KMS-11 (cell line): ENCODE measurements at regions not wholly inside any gene's neighbourhood (a gene's known extent, or its start where the extent isn't known, plus 50 kb on each side); places are given as distances from the start of the nearest gene placed in this dataset.

Experiments
- H2AFZ ChIP-seq: fragments of 200-600 bp; sonication (generic); 2 replicates; pipeline ENCODE4 v1.6.1; 2016; ENCODE audit warnings: antibody characterized with exemption, mixed run types, low read depth
- H3K27ac ChIP-seq: fragments of 200-600 bp; sonication (generic); 2 replicates; pipeline ENCODE4 v1.6.1; 2016; ENCODE audit warnings: mild to moderate bottlenecking, mixed run types
- H3K27me3 ChIP-seq: fragments of 200-600 bp; sonication (generic); 2 replicates; pipeline ENCODE4 v1.6.1; 2017; ENCODE audit warnings: mild to moderate bottlenecking, low read depth, mixed run types, moderate library complexity; ENCODE audit not compliant: insufficient read depth
- H3K36me3 ChIP-seq: fragments of 200-600 bp; sonication (generic); 2 replicates; pipeline ENCODE4 v1.6.1; 2017; ENCODE audit warnings: mild to moderate bottlenecking, mixed run types; ENCODE audit not compliant: insufficient read depth
- H3K4me1 ChIP-seq: fragments of 200-600 bp; sonication (generic); 2 replicates; pipeline ENCODE4 v1.6.1; 2016; ENCODE audit warnings: mild to moderate bottlenecking, low read depth, mixed run types; ENCODE audit not compliant: poor library complexity, severe bottlenecking
- H3K4me2 ChIP-seq: fragments of 200-600 bp; sonication (generic); 2 replicates; pipeline ENCODE4 v1.7.0; 2016; ENCODE audit warnings: mild to moderate bottlenecking, mixed run types
- H3K4me3 ChIP-seq: fragments of 200-600 bp; sonication (generic); IDR thresholded peaks from 2 replicates; pipeline ENCODE4 v1.6.1; 2017; ENCODE audit warnings: low read depth, low read length, mixed read lengths; ENCODE audit not compliant: insufficient read depth
- H3K79me2 ChIP-seq: fragments of 200-600 bp; sonication (generic); 2 replicates; pipeline ENCODE4 v1.6.1; 2016; ENCODE audit warnings: low read depth, mixed run types; ENCODE audit not compliant: insufficient read depth
- H3K9ac ChIP-seq: fragments of 200-600 bp; sonication (generic); 2 replicates; pipeline ENCODE4 v1.6.1; 2016; ENCODE audit warnings: mild to moderate bottlenecking, mixed run types
- H4K20me1 ChIP-seq: fragments of 200-600 bp; sonication (generic); 2 replicates; pipeline ENCODE4 v1.6.1; 2016; ENCODE audit warnings: mild to moderate bottlenecking, mixed run types; ENCODE audit not compliant: insufficient read depth
- CTCF ChIP-seq: fragments of 200-600 bp; sonication (generic); conservative IDR thresholded peaks from 2 replicates; pipeline ENCODE4 v1.6.1; 2017; ENCODE audit warnings: low read depth, mild to moderate bottlenecking, antibody characterized with exemption, low read length, moderate library complexity, mixed read lengths

GRCh38 chr7:36039671-36040070, 113.4 kb upstream of the EEPD1 start:
- H3K9ac ChIP-seq = no peak overlapping the region
- H4K20me1 ChIP-seq = no peaks in the 10 kb centered on the region
- H3K27ac ChIP-seq = no peak overlapping the region
- H3K4me2 ChIP-seq = no peak overlapping the region
- no peak for TF ChIP-seq CTCF
- H3K27me3 ChIP-seq = no peaks in the 10 kb centered on the region
- no peaks in the 10 kb centered on the region for H3K79me2 ChIP-seq
- no peak overlapping the region for H3K4me3 ChIP-seq
- no peaks in the 10 kb centered on the region for H3K36me3 ChIP-seq
- no peak overlapping the region for H2AFZ ChIP-seq
- no peaks in the 10 kb centered on the region for H3K4me1 ChIP-seq

- Histone ChIP-seq H3K27ac (no peak overlapping the region), H3K36me3 (no peaks in the 10 kb centered on the region), H3K4me3 (no peak overlapping the region), H3K79me2 (no peaks in the 10 kb centered on the region), H2AFZ (no peak overlapping the region), H3K4me2 (no peak overlapping the region), H3K9ac (no peak overlapping the region), H3K4me1 (no peaks in the 10 kb centered on the region), H3K27me3 (no peaks in the 10 kb centered on the region), H4K20me1 (no peaks in the 10 kb centered on the region)
- no peak for TF ChIP-seq CTCF
Measured at GRCh38 chr7:36040679-36041078, 112.4 kb upstream of the EEPD1 start.

GRCh38 chr7:36044101-36044892, 108.8 kb upstream of the EEPD1 start:
- no peak overlapping the region for H3K9ac ChIP-seq

DNA sequence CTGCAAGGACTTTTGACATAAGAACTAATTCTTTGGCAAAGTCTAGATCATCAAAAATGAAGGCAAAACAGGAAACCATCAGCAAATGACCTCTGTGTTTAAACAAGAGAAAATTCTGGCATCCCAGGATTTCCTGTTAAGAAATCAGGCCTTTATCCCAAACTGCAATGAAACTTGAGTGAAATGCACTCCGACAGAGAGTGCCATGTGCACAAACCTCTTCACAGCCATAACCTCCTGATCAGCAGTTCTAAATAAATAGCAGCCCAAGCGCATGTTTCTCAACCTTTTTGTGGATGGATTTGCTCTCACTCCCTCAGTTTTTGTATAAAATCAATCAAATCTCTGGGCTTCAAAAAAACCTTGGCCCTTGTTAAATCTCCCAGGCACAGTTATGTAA, 107.7 kb upstream of the EEPD1 start:
- no peaks in the 10 kb centered on the region for H4K20me1 ChIP-seq
- H3K36me3 ChIP-seq = no peaks in the 10 kb centered on the region
- no peak overlapping the region for H3K9ac ChIP-seq
- H3K27ac ChIP-seq = no peak overlapping the region
- no peak overlapping the region for H3K4me3 ChIP-seq
- H2AFZ ChIP-seq = no peak overlapping the region
- TF ChIP-seq CTCF = no peak
- H3K4me2 ChIP-seq = no peak overlapping the region
- no peaks in the 10 kb centered on the region for H3K79me2 ChIP-seq
- no peaks in the 10 kb centered on the region for H3K4me1 ChIP-seq
- no peaks in the 10 kb centered on the region for H3K27me3 ChIP-seq

More at GRCh38 chr7:36044101-36044892, 108.8 kb upstream of the EEPD1 start:
- H3K4me1 ChIP-seq = no peaks in the 10 kb centered on the region
- H2AFZ ChIP-seq = no peak overlapping the region
- no peaks in the 10 kb centered on the region for H3K36me3 ChIP-seq
- no peaks in the 10 kb centered on the region for H4K20me1 ChIP-seq
- H3K27ac ChIP-seq = no peak overlapping the region
- TF ChIP-seq CTCF = no peak
- H3K27me3 ChIP-seq = no peaks in the 10 kb centered on the region
- no peak overlapping the region for H3K4me3 ChIP-seq
- no peaks in the 10 kb centered on the region for H3K79me2 ChIP-seq
- H3K4me2 ChIP-seq = no peak overlapping the region
